ENCODE measurements at regions not wholly inside any gene's neighbourhood (a gene's known extent, or its start where the extent isn't known, plus 50 kb on each side); places are given as distances from the start of the nearest gene placed in this dataset.

DNA sequence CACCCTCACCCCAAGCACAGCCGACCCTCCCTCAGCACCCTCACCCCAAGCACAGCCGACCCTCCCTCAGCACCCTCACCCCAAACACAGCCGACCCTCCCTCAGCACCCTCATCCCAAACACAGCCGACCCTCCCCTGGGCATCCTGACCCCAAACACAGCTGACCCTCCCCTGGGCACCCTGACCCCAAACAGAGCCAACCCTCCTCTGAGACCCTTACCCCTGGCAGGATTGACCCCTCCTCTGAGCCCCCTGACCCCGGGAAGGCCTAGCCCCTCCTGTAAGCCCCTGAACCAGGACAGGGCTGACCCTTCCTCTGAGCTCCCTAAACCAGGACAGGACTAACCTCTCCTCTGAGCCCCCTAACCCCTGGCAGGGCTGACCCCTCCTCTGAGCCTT is 84.4 kb upstream of the RAB6C start:
- TF ChIP-seq CTCF (IDR thresholded peaks at IDR 0.05) (no peak), POLR2A (IDR thresholded peaks at IDR 0.05) (no peak)
